HG02759 (cell line): ENCODE measurements at regions not wholly inside any gene's neighbourhood (a gene's known extent, or its start where the extent isn't known, plus 50 kb on each side); places are given as distances from the start of the nearest gene placed in this dataset.
"Not testable (repeated sequence)": the region's sequence is repeated elsewhere in the genome, so short reads cannot be mapped to it uniquely, and the experiment has no call there.

Experiments
- ATAC-seq: cut with Tn5 transposase; IDR thresholded peaks from one replicate; pipeline ENCODE4 v1.9.1; 2021; ENCODE audit warnings: mild to moderate bottlenecking, moderate library complexity; ENCODE audit not compliant: unreplicated experiment

- ATAC-seq = no peak
Measured at GRCh38 chr1:230558324-230558723, 84.0 kb upstream of the COG2 start.

- no peak for ATAC-seq
Measured at GRCh38 chr1:230556453-230556852, 85.8 kb upstream of the COG2 start.

GRCh38 chr1:230555814-230556213, 86.5 kb upstream of the COG2 start:
- no peak for ATAC-seq

GRCh38 chr1:230552880-230553279, 89.4 kb upstream of the COG2 start:
- ATAC-seq = no peak

- ATAC-seq = not testable (repeated sequence)
Measured at GRCh38 chr1:230550945-230551344, 91.3 kb upstream of the COG2 start.

GRCh38 chr1:230550428-230550827, 91.9 kb upstream of the COG2 start:
- no peak for ATAC-seq

- no peak for ATAC-seq
Measured at GRCh38 chr1:230549625-230550024, 92.7 kb upstream of the COG2 start.

GRCh38 chr1:230548997-230549396, 93.3 kb upstream of the COG2 start:
- no peak for ATAC-seq

GRCh38 chr1:230548357-230548756, 93.9 kb upstream of the COG2 start:
- no peak for ATAC-seq

GRCh38 chr1:230545181-230545580, 97.1 kb upstream of the COG2 start:
- ATAC-seq = no peak

- no peak for ATAC-seq
Measured at GRCh38 chr1:230544758-230545157, 97.5 kb upstream of the COG2 start.

GRCh38 chr1:230543085-230543484, 99.2 kb upstream of the COG2 start:
- ATAC-seq = no peak

GRCh38 chr1:230542681-230543080, 99.6 kb upstream of the COG2 start:
- ATAC-seq = no peak

- ATAC-seq = no peak
Measured at GRCh38 chr1:230542054-230542453, 100.2 kb upstream of the COG2 start.

GRCh38 chr1:230541306-230541705, 101.0 kb upstream of the COG2 start:
- ATAC-seq = no peak

GRCh38 chr1:230540421-230541155, 101.7 kb upstream of the COG2 start:
- no peak for ATAC-seq

GRCh38 chr1:230537456-230537855, 104.8 kb upstream of the COG2 start:
- ATAC-seq = no peak

GRCh38 chr1:230536641-230537155, 105.6 kb upstream of the COG2 start:
- no peak for ATAC-seq

GRCh38 chr1:230534224-230534623, 108.1 kb upstream of the COG2 start:
- ATAC-seq = no peak

GRCh38 chr1:230531103-230531502, 105.0 kb upstream of the PGBD5 start:
- no peak for ATAC-seq

- no peak for ATAC-seq
Measured at GRCh38 chr1:230519246-230519645, 93.1 kb upstream of the PGBD5 start.

- no peak for ATAC-seq
Measured at GRCh38 chr1:230518511-230518910, 92.4 kb upstream of the PGBD5 start.

GRCh38 chr1:230517786-230518185, 91.7 kb upstream of the PGBD5 start:
- no peak for ATAC-seq
